SK-N-SH treated with all-trans-retinoic acid at 6 μM for 48 hours (cell line): ENCODE measurements at regions not wholly inside any gene's neighbourhood (a gene's known extent, or its start where the extent isn't known, plus 50 kb on each side); places are given as distances from the start of the nearest gene placed in this dataset.

Source experiments
- ATAC-seq: fragments of 200-7000 bp; cut with Tn5 transposase; 3 replicates; pipeline ENCODE4 v1.9.1; 2020; ENCODE audit warnings: mild to moderate bottlenecking, moderate library complexity
- ARNTL ChIP-seq: fragments of 450-650 bp; formaldehyde crosslinking; IDR thresholded peaks from 2 replicates; pipeline ENCODE4 v1.5.0; 2020; ENCODE audit warnings: low read depth, mild to moderate bottlenecking, moderate library complexity, borderline replicate concordance
- CSDC2 ChIP-seq: fragments of 250-450 bp; sonication (Bioruptor Pico); IDR thresholded peaks from 2 replicates; pipeline ENCODE4 v1.5.0; 2020; ENCODE audit warnings: mild to moderate bottlenecking, moderate library complexity
- ESRRG ChIP-seq: fragments of 250-450 bp; sonication (Bioruptor Pico); IDR thresholded peaks from 2 replicates; pipeline ENCODE4 v1.6.1; 2021; ENCODE audit warnings: mild to moderate bottlenecking
- GLIS3 ChIP-seq: fragments of 250-450 bp; sonication (Bioruptor Pico); IDR thresholded peaks from 2 replicates; pipeline ENCODE4 v1.5.0; 2020; ENCODE audit warnings: mild to moderate bottlenecking, moderate library complexity
- ISL1 ChIP-seq: fragments of 250-450 bp; sonication (Bioruptor Pico); IDR thresholded peaks from 2 replicates; pipeline ENCODE4 v2.1.2; 2022; ENCODE audit warnings: mild to moderate bottlenecking, moderate library complexity
- OSR1 ChIP-seq: fragments of 250-450 bp; sonication (Bioruptor Pico); IDR thresholded peaks from 2 replicates; pipeline ENCODE4 v1.8.0; 2022; ENCODE audit warnings: moderate library complexity, mild to moderate bottlenecking, inconsistent platforms
- RARB ChIP-seq: fragments of 250-450 bp; sonication (Bioruptor Pico); IDR thresholded peaks from 2 replicates; pipeline ENCODE4 v1.8.0; 2021; ENCODE audit warnings: mild to moderate bottlenecking, moderate library complexity
- SNAI2 ChIP-seq: fragments of 250-450 bp; sonication (Bioruptor Pico); IDR thresholded peaks from 2 replicates; pipeline ENCODE4 v1.5.0; 2020; ENCODE audit warnings: mild to moderate bottlenecking, moderate library complexity
- TCF4 ChIP-seq: fragments of 250-450 bp; sonication (Bioruptor Pico); IDR thresholded peaks from 2 replicates; pipeline ENCODE4 v1.8.0; 2021; ENCODE audit warnings: mild to moderate bottlenecking, moderate library complexity, borderline replicate concordance
- TOX ChIP-seq: fragments of 250-450 bp; sonication (Bioruptor Pico); IDR thresholded peaks from 2 replicates; pipeline ENCODE4 v1.8.0; 2021; ENCODE audit warnings: mild to moderate bottlenecking, moderate library complexity, borderline replicate concordance
- ZC3H10 ChIP-seq: fragments of 250-450 bp; sonication (Bioruptor Pico); IDR thresholded peaks from 2 replicates; pipeline ENCODE4 v1.5.1; 2021; ENCODE audit warnings: mild to moderate bottlenecking, moderate library complexity
- ZFP3 ChIP-seq: fragments of 250-450 bp; sonication (Bioruptor Pico); IDR thresholded peaks from 2 replicates; pipeline ENCODE4 v1.5.0; 2020; ENCODE audit warnings: mild to moderate bottlenecking, moderate library complexity
- ZFP30 ChIP-seq: fragments of 450-650 bp; formaldehyde crosslinking; IDR thresholded peaks from 2 replicates; pipeline ENCODE4 v1.5.0; 2022; ENCODE audit warnings: mild to moderate bottlenecking, moderate library complexity
- ZNF565 ChIP-seq: fragments of 450-650 bp; formaldehyde crosslinking; conservative IDR thresholded peaks from 2 replicates; pipeline ENCODE4 v1.5.0; 2020; ENCODE audit warnings: low read depth, mild to moderate bottlenecking, moderate library complexity
- ZNF70 ChIP-seq: fragments of 450-650 bp; formaldehyde crosslinking; IDR thresholded peaks from 2 replicates; pipeline ENCODE4 v1.5.0; 2020; ENCODE audit warnings: mild to moderate bottlenecking, moderate library complexity
- ZNF8 ChIP-seq: fragments of 450-650 bp; formaldehyde crosslinking; IDR thresholded peaks from 2 replicates; pipeline ENCODE4 v1.5.0; 2020; ENCODE audit warnings: mild to moderate bottlenecking, moderate library complexity
- TF ChIP-seq, protein P1 (sequence below): fragments of 250-450 bp; sonication (Bioruptor Pico); IDR thresholded peaks from 2 replicates; pipeline ENCODE4 v1.5.0; 2020; ENCODE audit warnings: mild to moderate bottlenecking, moderate library complexity
- TF ChIP-seq, protein P2 (sequence below): fragments of 250-450 bp; sonication (Bioruptor Pico); IDR thresholded peaks from 2 replicates; pipeline ENCODE4 v1.8.0; 2020; ENCODE audit warnings: mild to moderate bottlenecking, moderate library complexity, borderline replicate concordance
- TF ChIP-seq, protein P3 (sequence below): fragments of 250-450 bp; sonication (Bioruptor Pico); IDR thresholded peaks from 2 replicates; pipeline ENCODE4 v1.5.1; 2020; ENCODE audit warnings: low read depth, mild to moderate bottlenecking, moderate library complexity
- TF ChIP-seq, protein P4 (sequence below): fragments of 250-450 bp; sonication (Bioruptor Pico); IDR thresholded peaks from 2 replicates; pipeline ENCODE4 v1.5.1; 2021; ENCODE audit warnings: mild to moderate bottlenecking, moderate library complexity

DNA sequence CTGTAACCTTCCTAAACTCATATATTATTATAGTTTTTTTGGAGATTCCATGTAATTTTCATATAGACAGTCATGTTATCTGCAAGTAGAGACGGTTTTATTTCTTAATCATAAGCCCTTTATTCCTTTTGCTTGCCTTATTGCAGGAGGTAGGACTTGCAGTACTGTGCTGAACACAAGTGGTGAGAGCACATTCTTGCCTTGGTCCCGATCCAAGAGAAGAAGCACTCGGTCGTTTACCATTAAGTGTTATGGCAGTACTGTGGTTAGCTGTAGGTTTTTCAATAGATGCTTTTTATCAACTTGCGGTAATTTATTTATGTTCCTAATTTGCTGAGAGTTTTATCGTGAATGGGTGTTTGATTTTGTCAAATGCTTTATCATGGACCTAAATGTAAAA is 305.7 kb downstream of the DYSF start:
- TF ChIP-seq, protein P1, sequence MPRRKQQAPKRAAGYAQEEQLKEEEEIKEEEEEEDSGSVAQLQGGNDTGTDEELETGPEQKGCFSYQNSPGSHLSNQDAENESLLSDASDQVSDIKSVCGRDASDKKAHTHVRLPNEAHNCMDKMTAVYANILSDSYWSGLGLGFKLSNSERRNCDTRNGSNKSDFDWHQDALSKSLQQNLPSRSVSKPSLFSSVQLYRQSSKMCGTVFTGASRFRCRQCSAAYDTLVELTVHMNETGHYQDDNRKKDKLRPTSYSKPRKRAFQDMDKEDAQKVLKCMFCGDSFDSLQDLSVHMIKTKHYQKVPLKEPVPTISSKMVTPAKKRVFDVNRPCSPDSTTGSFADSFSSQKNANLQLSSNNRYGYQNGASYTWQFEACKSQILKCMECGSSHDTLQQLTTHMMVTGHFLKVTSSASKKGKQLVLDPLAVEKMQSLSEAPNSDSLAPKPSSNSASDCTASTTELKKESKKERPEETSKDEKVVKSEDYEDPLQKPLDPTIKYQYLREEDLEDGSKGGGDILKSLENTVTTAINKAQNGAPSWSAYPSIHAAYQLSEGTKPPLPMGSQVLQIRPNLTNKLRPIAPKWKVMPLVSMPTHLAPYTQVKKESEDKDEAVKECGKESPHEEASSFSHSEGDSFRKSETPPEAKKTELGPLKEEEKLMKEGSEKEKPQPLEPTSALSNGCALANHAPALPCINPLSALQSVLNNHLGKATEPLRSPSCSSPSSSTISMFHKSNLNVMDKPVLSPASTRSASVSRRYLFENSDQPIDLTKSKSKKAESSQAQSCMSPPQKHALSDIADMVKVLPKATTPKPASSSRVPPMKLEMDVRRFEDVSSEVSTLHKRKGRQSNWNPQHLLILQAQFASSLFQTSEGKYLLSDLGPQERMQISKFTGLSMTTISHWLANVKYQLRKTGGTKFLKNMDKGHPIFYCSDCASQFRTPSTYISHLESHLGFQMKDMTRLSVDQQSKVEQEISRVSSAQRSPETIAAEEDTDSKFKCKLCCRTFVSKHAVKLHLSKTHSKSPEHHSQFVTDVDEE (CRISPR knock-in tag) = no peak
- no peak for TF ChIP-seq ZNF8
- TF ChIP-seq, protein P2, sequence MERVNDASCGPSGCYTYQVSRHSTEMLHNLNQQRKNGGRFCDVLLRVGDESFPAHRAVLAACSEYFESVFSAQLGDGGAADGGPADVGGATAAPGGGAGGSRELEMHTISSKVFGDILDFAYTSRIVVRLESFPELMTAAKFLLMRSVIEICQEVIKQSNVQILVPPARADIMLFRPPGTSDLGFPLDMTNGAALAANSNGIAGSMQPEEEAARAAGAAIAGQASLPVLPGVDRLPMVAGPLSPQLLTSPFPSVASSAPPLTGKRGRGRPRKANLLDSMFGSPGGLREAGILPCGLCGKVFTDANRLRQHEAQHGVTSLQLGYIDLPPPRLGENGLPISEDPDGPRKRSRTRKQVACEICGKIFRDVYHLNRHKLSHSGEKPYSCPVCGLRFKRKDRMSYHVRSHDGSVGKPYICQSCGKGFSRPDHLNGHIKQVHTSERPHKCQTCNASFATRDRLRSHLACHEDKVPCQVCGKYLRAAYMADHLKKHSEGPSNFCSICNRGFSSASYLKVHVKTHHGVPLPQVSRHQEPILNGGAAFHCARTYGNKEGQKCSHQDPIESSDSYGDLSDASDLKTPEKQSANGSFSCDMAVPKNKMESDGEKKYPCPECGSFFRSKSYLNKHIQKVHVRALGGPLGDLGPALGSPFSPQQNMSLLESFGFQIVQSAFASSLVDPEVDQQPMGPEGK (CRISPR knock-in tag) = no peak
- no peak for TF ChIP-seq ZNF70 (CRISPR knock-in tag)

DNA sequence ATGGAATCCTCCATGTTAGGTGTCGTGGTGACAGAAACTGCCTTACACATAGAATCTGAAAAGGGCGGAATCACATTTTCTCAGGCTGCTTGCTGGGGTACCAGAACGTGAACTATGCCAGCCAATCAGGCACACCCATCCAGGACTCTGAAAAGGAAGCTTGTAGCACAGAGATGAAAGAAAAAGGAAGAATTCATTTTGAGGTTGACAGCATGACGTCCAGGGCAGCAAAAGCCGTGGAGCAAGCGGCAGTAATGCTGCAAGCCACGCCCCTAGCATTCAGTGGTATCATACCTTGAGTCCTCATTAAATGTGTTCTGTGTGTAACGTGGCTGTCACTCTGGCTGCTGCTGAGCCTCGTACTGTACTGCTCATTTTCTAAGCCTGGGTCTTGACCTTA is 304.0 kb downstream of the DYSF start:
- ATAC-seq = no peak
- TF ChIP-seq, protein P2 (CRISPR knock-in tag) = no peak
- TF ChIP-seq SNAI2 (CRISPR knock-in tag) (no peak), RARB (CRISPR knock-in tag) (no peak), TOX (CRISPR knock-in tag) (no peak), ZFP3 (CRISPR knock-in tag) (no peak), CSDC2 (CRISPR knock-in tag) (no peak), ISL1 (CRISPR knock-in tag) (no peak), OSR1 (no peak), ZNF8 (no peak), TCF4 (CRISPR knock-in tag) (no peak), ZNF70 (CRISPR knock-in tag) (no peak), ZFP30 (no peak)
- TF ChIP-seq, protein P1 (CRISPR knock-in tag) = no peak
- TF ChIP-seq, protein P3, sequence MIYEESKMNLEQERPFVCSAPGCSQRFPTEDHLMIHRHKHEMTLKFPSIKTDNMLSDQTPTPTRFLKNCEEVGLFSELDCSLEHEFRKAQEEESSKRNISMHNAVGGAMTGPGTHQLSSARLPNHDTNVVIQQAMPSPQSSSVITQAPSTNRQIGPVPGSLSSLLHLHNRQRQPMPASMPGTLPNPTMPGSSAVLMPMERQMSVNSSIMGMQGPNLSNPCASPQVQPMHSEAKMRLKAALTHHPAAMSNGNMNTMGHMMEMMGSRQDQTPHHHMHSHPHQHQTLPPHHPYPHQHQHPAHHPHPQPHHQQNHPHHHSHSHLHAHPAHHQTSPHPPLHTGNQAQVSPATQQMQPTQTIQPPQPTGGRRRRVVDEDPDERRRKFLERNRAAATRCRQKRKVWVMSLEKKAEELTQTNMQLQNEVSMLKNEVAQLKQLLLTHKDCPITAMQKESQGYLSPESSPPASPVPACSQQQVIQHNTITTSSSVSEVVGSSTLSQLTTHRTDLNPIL (CRISPR knock-in tag) = no peak
- TF ChIP-seq, protein P4, sequence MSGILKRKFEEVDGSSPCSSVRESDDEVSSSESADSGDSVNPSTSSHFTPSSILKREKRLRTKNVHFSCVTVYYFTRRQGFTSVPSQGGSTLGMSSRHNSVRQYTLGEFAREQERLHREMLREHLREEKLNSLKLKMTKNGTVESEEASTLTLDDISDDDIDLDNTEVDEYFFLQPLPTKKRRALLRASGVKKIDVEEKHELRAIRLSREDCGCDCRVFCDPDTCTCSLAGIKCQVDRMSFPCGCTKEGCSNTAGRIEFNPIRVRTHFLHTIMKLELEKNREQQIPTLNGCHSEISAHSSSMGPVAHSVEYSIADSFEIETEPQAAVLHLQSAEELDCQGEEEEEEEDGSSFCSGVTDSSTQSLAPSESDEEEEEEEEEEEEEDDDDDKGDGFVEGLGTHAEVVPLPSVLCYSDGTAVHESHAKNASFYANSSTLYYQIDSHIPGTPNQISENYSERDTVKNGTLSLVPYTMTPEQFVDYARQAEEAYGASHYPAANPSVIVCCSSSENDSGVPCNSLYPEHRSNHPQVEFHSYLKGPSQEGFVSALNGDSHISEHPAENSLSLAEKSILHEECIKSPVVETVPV = no peak

More for the DNA sequence above, 305.7 kb downstream of the DYSF start:
- peak; percentile 44; the same call in 1 of the 3 replicates for ATAC-seq

DNA sequence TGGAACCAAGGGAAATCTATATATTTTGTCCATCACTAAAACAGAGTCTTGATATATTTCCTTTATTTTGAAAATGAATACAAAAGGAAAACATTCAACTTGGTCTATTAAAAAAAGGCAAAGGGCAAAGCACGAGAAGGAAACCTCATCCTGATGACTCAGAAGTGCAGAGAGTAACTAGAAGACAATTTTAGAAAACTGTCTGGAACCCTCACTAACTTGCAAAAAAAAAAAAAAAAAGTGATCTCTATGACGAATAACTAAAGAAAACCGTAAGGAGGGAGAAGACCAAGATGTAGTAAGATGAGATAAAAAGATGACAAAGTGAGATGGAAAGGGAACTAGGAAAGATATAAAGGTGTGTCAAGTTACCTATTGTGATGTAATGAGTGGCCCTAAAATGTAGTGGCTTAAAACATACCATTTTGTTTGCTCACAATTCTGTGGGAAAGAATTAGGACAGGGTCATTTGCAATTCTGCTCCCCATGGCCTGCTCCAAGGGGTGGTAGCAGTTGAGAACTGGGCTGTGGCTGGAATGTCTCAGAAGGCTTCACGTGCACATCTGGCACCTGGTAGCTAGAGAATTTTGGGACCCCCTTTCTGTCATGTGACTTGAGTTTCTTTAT is 303.0 kb downstream of the DYSF start:
- TF ChIP-seq ISL1 (CRISPR knock-in tag) = no peak
- TF ChIP-seq CSDC2 (CRISPR knock-in tag) = no peak
- no peak for TF ChIP-seq GLIS3 (CRISPR knock-in tag)
- TF ChIP-seq ESRRG (CRISPR knock-in tag) = no peak
- TF ChIP-seq ZNF565 (CRISPR knock-in tag) = no peak
- no peak for TF ChIP-seq ZC3H10 (CRISPR knock-in tag)
- no peak for TF ChIP-seq ZNF70 (CRISPR knock-in tag)
- TF ChIP-seq ARNTL (CRISPR knock-in tag) = no peak
- TF ChIP-seq SNAI2 (CRISPR knock-in tag) = no peak
- TF ChIP-seq, protein P3 (CRISPR knock-in tag) = no peak
- TF ChIP-seq, protein P2 (CRISPR knock-in tag) = no peak
- peak; percentile 59 for ATAC-seq
